Astrocyte (in vitro differentiated cells and primary cell): ENCODE measurements at regions not wholly inside any gene's neighbourhood (a gene's known extent, or its start where the extent isn't known, plus 50 kb on each side); places are given as distances from the start of the nearest gene placed in this dataset.

Experiments used
- DNase-seq: peaks from one replicate; pipeline ENCODE4 v3.0.0-alpha.2; 2010; ENCODE audit warnings: low read depth
- FAIRE-seq: peaks from 2 replicates; lab custom pipeline; 2011; peaks lifted over from hg19 to GRCh38; lab: Jason Lieb, UNC
- H2AFZ ChIP-seq: 2 replicates; pipeline ENCODE4 v1.6.0; 2012; ENCODE audit warnings: low read depth, low read length, inconsistent platforms
- H3K27ac ChIP-seq: 2 replicates; pipeline ENCODE4 v1.5.1; 2011; ENCODE audit warnings: low read depth, low read length, inconsistent platforms
- H3K27me3 ChIP-seq: 2 replicates; pipeline ENCODE4 v1.6.0; 2011; ENCODE audit warnings: low read length, inconsistent platforms; ENCODE audit not compliant: insufficient read depth
- H3K36me3 ChIP-seq: 2 replicates; pipeline ENCODE4 v1.5.1; 2011; ENCODE audit warnings: low read length, inconsistent platforms; ENCODE audit not compliant: insufficient read depth
- H3K4me1 ChIP-seq: 2 replicates; pipeline ENCODE4 v1.5.1; 2011; ENCODE audit warnings: low read length, inconsistent platforms; ENCODE audit not compliant: insufficient read depth
- H3K4me2 ChIP-seq: 2 replicates; pipeline ENCODE4 v1.6.0; 2012; ENCODE audit warnings: low read length, inconsistent platforms
- H3K4me3 ChIP-seq: 2 replicates; pipeline ENCODE4 v1.5.1; 2011; ENCODE audit warnings: low read depth, mild to moderate bottlenecking, low read length, inconsistent platforms; ENCODE audit not compliant: insufficient read depth
- H3K79me2 ChIP-seq: 2 replicates; pipeline ENCODE4 v1.6.0; 2012; ENCODE audit warnings: mild to moderate bottlenecking, low read length, inconsistent platforms; ENCODE audit not compliant: insufficient read depth
- H3K9ac ChIP-seq: 2 replicates; pipeline ENCODE4 v1.6.0; 2012; ENCODE audit warnings: mild to moderate bottlenecking, low read length, inconsistent platforms
- H3K9me3 ChIP-seq: 2 replicates; pipeline ENCODE4 v1.5.1; 2012; ENCODE audit warnings: low read depth, mild to moderate bottlenecking, low read length, inconsistent platforms; ENCODE audit not compliant: insufficient read depth
- H4K20me1 ChIP-seq: 2 replicates; pipeline ENCODE4 v1.6.0; 2012; ENCODE audit warnings: low read length, inconsistent platforms; ENCODE audit not compliant: insufficient read depth
- H3K27ac Mint-ChIP-seq: one replicate; pipeline ENCODE4 v1.8.0; 2021; ENCODE audit warnings: mild to moderate bottlenecking, mixed read lengths; ENCODE audit not compliant: unreplicated experiment
- H3K27me3 Mint-ChIP-seq: one replicate; pipeline ENCODE4 v1.8.0; 2021; ENCODE audit warnings: low read depth, mixed read lengths; ENCODE audit not compliant: unreplicated experiment
- H3K36me3 Mint-ChIP-seq: one replicate; pipeline ENCODE4 v1.8.0; 2021; ENCODE audit warnings: low read depth, mixed read lengths; ENCODE audit not compliant: unreplicated experiment
- H3K4me1 Mint-ChIP-seq: one replicate; pipeline ENCODE4 v1.8.0; 2021; ENCODE audit warnings: low read depth, mixed read lengths; ENCODE audit not compliant: unreplicated experiment
- H3K4me3 Mint-ChIP-seq: one replicate; pipeline ENCODE4 v1.8.0; 2021; ENCODE audit warnings: mild to moderate bottlenecking, moderate library complexity, mixed read lengths; ENCODE audit not compliant: unreplicated experiment
- H3K9me3 Mint-ChIP-seq: one replicate; pipeline ENCODE4 v1.8.0; 2021; ENCODE audit warnings: mild to moderate bottlenecking, mixed read lengths; ENCODE audit not compliant: unreplicated experiment
- EZH2 ChIP-seq: IDR thresholded peaks from 2 replicates; pipeline ENCODE4 v1.6.1; 2012; ENCODE audit warnings: mild to moderate bottlenecking, low read length, inconsistent platforms; ENCODE audit not compliant: insufficient read depth
- TF ChIP-seq, protein P1 (sequence below): IDR thresholded peaks from 2 replicates; pipeline ENCODE4 v1.5.1; 2011; ENCODE audit warnings: low read depth, mild to moderate bottlenecking, inconsistent platforms, low read length, moderate library complexity; ENCODE audit not compliant: insufficient read depth

DNA sequence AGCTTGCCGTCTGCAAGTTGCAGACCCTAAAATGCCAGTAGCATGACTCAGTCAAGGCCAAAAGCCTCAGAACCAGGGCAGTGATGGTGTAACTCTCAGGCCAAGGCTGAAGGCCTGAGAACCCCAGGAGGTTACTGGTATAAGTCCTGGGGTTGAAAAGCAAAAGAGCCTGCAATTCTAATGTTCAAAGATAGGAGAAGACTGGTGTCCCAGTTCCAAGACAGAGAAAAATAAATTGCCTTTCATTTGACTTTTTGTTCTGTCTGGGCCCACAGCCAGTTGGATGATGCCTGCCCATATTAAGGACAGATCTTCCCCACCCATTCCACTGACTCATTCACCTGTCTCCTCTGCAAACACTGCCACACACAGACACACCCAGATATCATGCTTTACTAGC is 673.2 kb downstream of the CDH18 start:
- H3K27ac ChIP-seq: no peak overlapping the region
- H3K27me3 ChIP-seq: no peaks in the 10 kb centered on the region
- TF ChIP-seq, protein P1, sequence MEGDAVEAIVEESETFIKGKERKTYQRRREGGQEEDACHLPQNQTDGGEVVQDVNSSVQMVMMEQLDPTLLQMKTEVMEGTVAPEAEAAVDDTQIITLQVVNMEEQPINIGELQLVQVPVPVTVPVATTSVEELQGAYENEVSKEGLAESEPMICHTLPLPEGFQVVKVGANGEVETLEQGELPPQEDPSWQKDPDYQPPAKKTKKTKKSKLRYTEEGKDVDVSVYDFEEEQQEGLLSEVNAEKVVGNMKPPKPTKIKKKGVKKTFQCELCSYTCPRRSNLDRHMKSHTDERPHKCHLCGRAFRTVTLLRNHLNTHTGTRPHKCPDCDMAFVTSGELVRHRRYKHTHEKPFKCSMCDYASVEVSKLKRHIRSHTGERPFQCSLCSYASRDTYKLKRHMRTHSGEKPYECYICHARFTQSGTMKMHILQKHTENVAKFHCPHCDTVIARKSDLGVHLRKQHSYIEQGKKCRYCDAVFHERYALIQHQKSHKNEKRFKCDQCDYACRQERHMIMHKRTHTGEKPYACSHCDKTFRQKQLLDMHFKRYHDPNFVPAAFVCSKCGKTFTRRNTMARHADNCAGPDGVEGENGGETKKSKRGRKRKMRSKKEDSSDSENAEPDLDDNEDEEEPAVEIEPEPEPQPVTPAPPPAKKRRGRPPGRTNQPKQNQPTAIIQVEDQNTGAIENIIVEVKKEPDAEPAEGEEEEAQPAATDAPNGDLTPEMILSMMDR: no peak
- TF ChIP-seq EZH2: no peak
- Mint-ChIP-seq H3K9me3 (peaks cover 5% of the 10 kb centered on the region), H3K27me3 (no peaks in the 10 kb centered on the region), H3K36me3 (no peaks in the 10 kb centered on the region), H3K4me3 (no peak overlapping the region), H3K4me1 (peaks cover 20% of the 10 kb centered on the region), H3K27ac (peak overlapping the region; percentile 49)
- no peaks in the 10 kb centered on the region for H3K79me2 ChIP-seq
- H3K4me1 ChIP-seq: no peaks in the 10 kb centered on the region
- H4K20me1 ChIP-seq: no peaks in the 10 kb centered on the region
- no peak overlapping the region for H2AFZ ChIP-seq
- no peaks in the 10 kb centered on the region for H3K9me3 ChIP-seq
- H3K36me3 ChIP-seq: no peaks in the 10 kb centered on the region
- peak; percentile 33 for DNase-seq
- H3K9ac ChIP-seq: no peak overlapping the region
- H3K4me2 ChIP-seq: no peak overlapping the region
- H3K4me3 ChIP-seq: no peak overlapping the region
- no peak for FAIRE-seq

- DNase-seq: no peak
- Histone ChIP-seq H3K4me1 (no peaks in the 10 kb centered on the region), H3K9ac (no peak overlapping the region), H3K9me3 (no peaks in the 10 kb centered on the region), H4K20me1 (no peaks in the 10 kb centered on the region), H3K79me2 (no peaks in the 10 kb centered on the region), H2AFZ (no peak overlapping the region), H3K36me3 (no peaks in the 10 kb centered on the region), H3K27me3 (no peaks in the 10 kb centered on the region), H3K4me3 (no peak overlapping the region), H3K27ac (no peak overlapping the region), H3K4me2 (no peak overlapping the region)
- Mint-ChIP-seq H3K4me1 (peaks cover 35% of the 10 kb centered on the region), H3K36me3 (no peaks in the 10 kb centered on the region), H3K27ac (no peak overlapping the region), H3K9me3 (no peaks in the 10 kb centered on the region), H3K27me3 (no peaks in the 10 kb centered on the region), H3K4me3 (no peak overlapping the region)
- TF ChIP-seq EZH2: no peak
- FAIRE-seq: no peak
These were observed 668.7 kb downstream of the CDH18 start for GRCh38 chr5:19319252-19319651.

DNA sequence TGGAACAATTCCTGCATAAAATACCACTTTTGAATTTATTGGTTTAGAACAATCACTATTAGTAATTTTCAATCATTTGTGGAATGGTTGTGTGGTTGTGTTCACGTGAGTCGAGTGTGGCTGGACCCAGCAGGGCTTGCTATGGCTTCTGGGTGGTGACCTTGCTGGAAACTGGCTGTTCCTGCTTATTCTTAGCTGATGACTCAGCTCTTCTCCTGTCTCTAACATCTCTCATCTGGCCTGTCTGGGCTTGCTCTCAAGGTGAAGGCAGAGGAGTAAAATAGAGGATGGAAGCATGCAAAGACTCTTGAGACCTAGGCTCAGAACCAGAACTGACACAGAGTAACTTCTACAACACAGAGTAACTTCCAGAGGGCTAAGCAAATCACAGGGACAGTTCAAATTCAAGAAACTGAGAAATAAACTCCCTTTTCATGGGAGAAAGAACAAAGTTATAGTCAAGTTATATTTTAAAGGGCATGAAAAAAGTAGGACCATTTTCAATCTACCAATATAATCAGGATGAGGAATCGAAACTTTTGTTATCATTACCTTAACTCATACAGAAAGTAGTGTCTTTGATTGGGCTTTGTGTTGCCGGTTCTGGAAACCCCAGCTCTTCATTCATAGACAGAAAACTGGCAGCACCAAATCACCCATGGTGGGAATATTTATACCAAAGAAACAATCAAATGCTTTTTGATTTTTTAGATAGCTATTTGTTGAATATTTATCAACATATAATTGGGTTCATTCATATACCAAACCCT is 665.1 kb downstream of the CDH18 start:
- no peak for TF ChIP-seq EZH2
- TF ChIP-seq, protein P1: no peak
- Histone ChIP-seq H3K27me3 (no peaks in the 10 kb centered on the region), H3K36me3 (no peaks in the 10 kb centered on the region), H3K9ac (no peak overlapping the region), H4K20me1 (no peaks in the 10 kb centered on the region), H3K27ac (no peak overlapping the region), H3K79me2 (no peaks in the 10 kb centered on the region), H3K4me1 (no peaks in the 10 kb centered on the region), H3K9me3 (no peaks in the 10 kb centered on the region), H3K4me3 (no peak overlapping the region), H3K4me2 (no peak overlapping the region), H2AFZ (peak overlapping the region; percentile 13)
- no peak for FAIRE-seq
- Mint-ChIP-seq H3K36me3 (no peaks in the 10 kb centered on the region), H3K4me1 (peaks cover 25% of the 10 kb centered on the region), H3K9me3 (no peaks in the 10 kb centered on the region), H3K27me3 (no peaks in the 10 kb centered on the region), H3K4me3 (no peak overlapping the region), H3K27ac (peak overlapping the region; percentile 94)
- peak; percentile 69 for DNase-seq
